ENCODE measurements at regions not wholly inside any gene's neighbourhood (a gene's known extent, or its start where the extent isn't known, plus 50 kb on each side); places are given as distances from the start of the nearest gene placed in this dataset.
"Not testable (repeated sequence)": the region's sequence is repeated elsewhere in the genome, so short reads cannot be mapped to it uniquely, and the experiment has no call there.

DNA sequence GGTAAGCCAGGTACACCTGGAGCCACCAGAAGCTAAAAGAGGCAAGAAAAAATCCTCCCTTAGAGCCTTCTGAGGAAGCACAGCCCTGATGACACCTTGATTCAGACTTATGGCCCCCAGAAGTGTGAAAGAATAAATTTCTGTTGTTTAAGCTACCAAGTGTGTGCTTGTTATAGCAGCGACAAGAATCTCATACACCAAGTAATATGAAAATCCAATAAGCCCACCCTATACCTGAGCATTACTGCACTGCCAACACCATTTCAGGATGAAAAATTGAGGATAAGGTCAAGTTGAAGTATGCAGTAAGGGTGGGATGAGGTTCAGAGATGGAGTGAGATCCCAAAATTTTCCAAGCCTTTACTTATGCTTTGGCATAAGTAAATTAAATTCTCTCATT lies 163.6 kb upstream of the CCDC196 start:
- no peak overlapping the region for H3K27ac ChIP-seq (ENCODE audit: low read length)
- H3F3A ChIP-seq (ENCODE audit: insufficient read depth, low read length) = no peaks in the 10 kb centered on the region
- no peaks in the 10 kb centered on the region for H3K79me2 ChIP-seq (ENCODE audit: low read length)
- DNase-seq = no peak
- no peak overlapping the region for H3K4me3 ChIP-seq (ENCODE audit: low read length)
- no peak overlapping the region for H3K4me2 ChIP-seq (ENCODE audit: low read depth, low read length)
- no peak overlapping the region for H2AFZ ChIP-seq (ENCODE audit: low read length)
- TF ChIP-seq EZH2 (optimal IDR thresholded peaks at IDR 0.05; ENCODE audit: low read depth, low read length) (no peak), EZH2phosphoT487 (IDR thresholded peaks at IDR 0.05; ENCODE audit: low read length) (no peak), CTCF (IDR thresholded peaks at IDR 0.05; ENCODE audit: low read length) (no peak)
- H4K20me1 ChIP-seq (ENCODE audit: insufficient read depth, low read length) = no peaks in the 10 kb centered on the region
- H3K9ac ChIP-seq (ENCODE audit: low read length) = no peak overlapping the region
- H3K27me3 ChIP-seq (replicated peaks; ENCODE audit: insufficient read depth, low read length) = no peaks in the 10 kb centered on the region
- H3K9me3 ChIP-seq (replicated peaks; ENCODE audit: insufficient read depth, low read length) = no peaks in the 10 kb centered on the region
- H3K36me3 ChIP-seq (replicated peaks; ENCODE audit: insufficient read depth, low read length) = no peaks in the 10 kb centered on the region
- H3K4me1 ChIP-seq (ENCODE audit: low read length) = no peaks in the 10 kb centered on the region
- no peaks in the 10 kb centered on the region for H3K9me2 ChIP-seq (replicated peaks; ENCODE audit: insufficient read depth, low read length)

DNA sequence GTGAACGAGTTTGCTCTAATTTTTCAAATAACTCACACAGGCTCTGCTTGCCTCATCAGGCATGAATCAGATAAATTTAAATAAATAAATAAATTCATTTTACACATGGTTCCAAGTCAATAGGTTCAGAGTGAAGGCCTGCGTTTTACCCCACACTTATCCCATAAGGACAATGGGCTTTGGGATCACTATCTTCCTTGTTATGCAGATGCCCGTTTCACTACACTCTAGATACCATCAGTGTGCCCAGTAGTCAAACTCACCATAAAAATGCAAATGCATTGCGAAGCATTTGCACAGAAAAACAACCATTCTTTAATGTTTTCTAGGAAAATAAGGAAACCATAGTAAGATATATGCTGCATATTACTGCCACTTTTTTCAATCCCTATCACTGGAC lies 155.9 kb upstream of the CCDC196 start:
- TF ChIP-seq CTCF (IDR thresholded peaks at IDR 0.05; ENCODE audit: low read length) = no peak
- TF ChIP-seq EZH2 (optimal IDR thresholded peaks at IDR 0.05; ENCODE audit: low read depth, low read length) = no peak
- no peak for TF ChIP-seq EZH2phosphoT487 (IDR thresholded peaks at IDR 0.05; ENCODE audit: low read length)

DNA sequence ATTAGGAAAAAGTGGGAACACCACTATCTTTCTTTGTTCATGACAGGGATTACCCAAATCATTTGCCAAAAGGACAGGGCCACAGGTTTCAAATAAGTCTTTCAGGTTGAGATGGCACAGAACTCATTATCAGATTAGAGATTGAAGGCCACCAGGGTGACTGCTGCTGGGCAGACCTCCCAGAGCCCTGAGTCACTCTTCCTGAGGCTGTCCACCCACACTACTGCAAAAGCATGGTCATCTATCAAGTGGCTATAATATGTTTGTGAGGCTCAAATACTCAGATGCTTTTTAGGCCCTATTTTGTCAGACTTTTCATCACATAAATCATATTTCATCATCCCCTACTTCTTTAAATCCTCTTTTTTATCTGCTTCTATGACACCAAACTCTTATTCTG lies 155.3 kb upstream of the CCDC196 start:
- Histone ChIP-seq H3K4me3 (ENCODE audit: low read length) (no peak overlapping the region), H3K4me2 (ENCODE audit: low read depth, low read length) (no peak overlapping the region), H3K27ac (ENCODE audit: low read length) (no peak overlapping the region), H3K36me3 (replicated peaks; ENCODE audit: insufficient read depth, low read length) (no peaks in the 10 kb centered on the region), H3K79me2 (ENCODE audit: low read length) (no peaks in the 10 kb centered on the region), H3F3A (ENCODE audit: insufficient read depth, low read length) (no peaks in the 10 kb centered on the region), H2AFZ (ENCODE audit: low read length) (no peak overlapping the region), H3K9me3 (replicated peaks; ENCODE audit: insufficient read depth, low read length) (no peaks in the 10 kb centered on the region), H4K20me1 (ENCODE audit: insufficient read depth, low read length) (no peaks in the 10 kb centered on the region), H3K4me1 (ENCODE audit: low read length) (no peaks in the 10 kb centered on the region), H3K27me3 (replicated peaks; ENCODE audit: insufficient read depth, low read length) (no peaks in the 10 kb centered on the region), H3K9ac (ENCODE audit: low read length) (no peak overlapping the region), H3K9me2 (replicated peaks; ENCODE audit: insufficient read depth, low read length) (no peaks in the 10 kb centered on the region)
- TF ChIP-seq EZH2 (optimal IDR thresholded peaks at IDR 0.05; ENCODE audit: low read depth, low read length) (no peak), EZH2phosphoT487 (IDR thresholded peaks at IDR 0.05; ENCODE audit: low read length) (no peak), CTCF (IDR thresholded peaks at IDR 0.05; ENCODE audit: low read length) (no peak)
- DNase-seq = no peak

More for the DNA sequence above, 155.9 kb upstream of the CCDC196 start:
- H3K27me3 ChIP-seq (replicated peaks; ENCODE audit: insufficient read depth, low read length) = no peaks in the 10 kb centered on the region
- H3K79me2 ChIP-seq (ENCODE audit: low read length) = no peaks in the 10 kb centered on the region
- no peaks in the 10 kb centered on the region for H3F3A ChIP-seq (ENCODE audit: insufficient read depth, low read length)
- H3K36me3 ChIP-seq (replicated peaks; ENCODE audit: insufficient read depth, low read length) = no peaks in the 10 kb centered on the region
- H3K9me3 ChIP-seq (replicated peaks; ENCODE audit: insufficient read depth, low read length) = no peaks in the 10 kb centered on the region
- H3K27ac ChIP-seq (ENCODE audit: low read length) = no peak overlapping the region
- no peak overlapping the region for H3K4me2 ChIP-seq (ENCODE audit: low read depth, low read length)
- H3K9ac ChIP-seq (ENCODE audit: low read length) = no peak overlapping the region
- H3K4me1 ChIP-seq (ENCODE audit: low read length) = no peaks in the 10 kb centered on the region
- no peak overlapping the region for H2AFZ ChIP-seq (ENCODE audit: low read length)
- no peak for DNase-seq
- no peaks in the 10 kb centered on the region for H3K9me2 ChIP-seq (replicated peaks; ENCODE audit: insufficient read depth, low read length)
- H3K4me3 ChIP-seq (ENCODE audit: low read length) = no peak overlapping the region
- no peaks in the 10 kb centered on the region for H4K20me1 ChIP-seq (ENCODE audit: insufficient read depth, low read length)

DNA sequence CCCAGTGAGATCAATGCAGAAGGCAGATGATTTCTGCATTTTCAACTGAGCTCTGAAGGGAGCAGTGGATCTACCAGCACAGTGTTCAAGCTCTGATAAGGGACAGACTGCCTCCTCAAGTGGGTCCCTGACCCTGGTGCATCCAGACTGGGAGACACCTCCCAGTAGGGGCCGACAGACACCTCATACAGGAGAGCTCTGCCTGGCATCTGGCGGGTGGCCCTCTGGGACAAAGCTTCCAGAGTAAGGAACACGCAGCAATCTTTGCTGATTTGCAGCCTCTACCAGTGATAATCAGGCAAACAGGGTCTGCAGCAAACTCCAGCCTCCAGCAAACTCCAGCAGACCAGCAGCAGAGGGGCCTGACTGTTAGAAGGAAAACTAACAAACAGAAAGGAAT lies 152.9 kb upstream of the CCDC196 start:
- H3K36me3 ChIP-seq (replicated peaks; ENCODE audit: insufficient read depth, low read length); H3K4me2 ChIP-seq (ENCODE audit: low read depth, low read length); H3K9ac ChIP-seq (ENCODE audit: low read length); H3K79me2 ChIP-seq (ENCODE audit: low read length); H3K4me3 ChIP-seq (ENCODE audit: low read length); H3K4me1 ChIP-seq (ENCODE audit: low read length); DNase-seq; H3K27ac ChIP-seq (ENCODE audit: low read length); H3K9me2 ChIP-seq (replicated peaks; ENCODE audit: insufficient read depth, low read length); H4K20me1 ChIP-seq (ENCODE audit: insufficient read depth, low read length); H3K27me3 ChIP-seq (replicated peaks; ENCODE audit: insufficient read depth, low read length); H3F3A ChIP-seq (ENCODE audit: insufficient read depth, low read length); H3K9me3 ChIP-seq (replicated peaks; ENCODE audit: insufficient read depth, low read length); H2AFZ ChIP-seq (ENCODE audit: low read length): not testable (repeated sequence)
